GM12873 (cell line): ENCODE measurements at regions not wholly inside any gene's neighbourhood (a gene's known extent, or its start where the extent isn't known, plus 50 kb on each side); places are given as distances from the start of the nearest gene placed in this dataset.
A peak's percentile ranks its signal among the peaks of the same experiment; 100 is the strongest.

Experiments
- TF ChIP-seq, protein P1 (sequence below): IDR thresholded peaks from 2 replicates; pipeline ENCODE4 v1.5.1; 2012; ENCODE audit warnings: low read depth, mild to moderate bottlenecking, moderate library complexity, low read length, control low read depth; ENCODE audit not compliant: insufficient read depth; ENCODE audit errors: missing control alignments

DNA sequence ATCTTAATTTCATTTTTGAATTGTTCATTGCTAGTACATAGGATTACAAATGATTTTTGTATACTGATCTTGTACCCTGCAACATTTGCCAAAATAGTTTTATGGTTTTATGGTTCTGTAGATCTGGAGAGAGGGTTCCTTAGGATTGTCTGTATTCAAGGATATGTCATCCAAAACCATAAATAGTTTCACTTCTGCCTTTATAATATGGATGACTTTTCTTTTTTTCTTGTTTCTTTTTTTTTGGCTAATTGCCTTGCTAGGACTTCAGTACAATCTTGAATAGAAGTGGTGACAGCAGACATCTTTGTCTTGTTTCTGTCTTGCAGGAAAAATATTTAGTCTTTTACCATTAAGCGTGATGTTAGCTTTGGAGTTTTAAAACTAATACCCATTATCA lies 383.9 kb upstream of the HS6ST1 start:
- TF ChIP-seq, protein P1, sequence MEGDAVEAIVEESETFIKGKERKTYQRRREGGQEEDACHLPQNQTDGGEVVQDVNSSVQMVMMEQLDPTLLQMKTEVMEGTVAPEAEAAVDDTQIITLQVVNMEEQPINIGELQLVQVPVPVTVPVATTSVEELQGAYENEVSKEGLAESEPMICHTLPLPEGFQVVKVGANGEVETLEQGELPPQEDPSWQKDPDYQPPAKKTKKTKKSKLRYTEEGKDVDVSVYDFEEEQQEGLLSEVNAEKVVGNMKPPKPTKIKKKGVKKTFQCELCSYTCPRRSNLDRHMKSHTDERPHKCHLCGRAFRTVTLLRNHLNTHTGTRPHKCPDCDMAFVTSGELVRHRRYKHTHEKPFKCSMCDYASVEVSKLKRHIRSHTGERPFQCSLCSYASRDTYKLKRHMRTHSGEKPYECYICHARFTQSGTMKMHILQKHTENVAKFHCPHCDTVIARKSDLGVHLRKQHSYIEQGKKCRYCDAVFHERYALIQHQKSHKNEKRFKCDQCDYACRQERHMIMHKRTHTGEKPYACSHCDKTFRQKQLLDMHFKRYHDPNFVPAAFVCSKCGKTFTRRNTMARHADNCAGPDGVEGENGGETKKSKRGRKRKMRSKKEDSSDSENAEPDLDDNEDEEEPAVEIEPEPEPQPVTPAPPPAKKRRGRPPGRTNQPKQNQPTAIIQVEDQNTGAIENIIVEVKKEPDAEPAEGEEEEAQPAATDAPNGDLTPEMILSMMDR: no peak

DNA sequence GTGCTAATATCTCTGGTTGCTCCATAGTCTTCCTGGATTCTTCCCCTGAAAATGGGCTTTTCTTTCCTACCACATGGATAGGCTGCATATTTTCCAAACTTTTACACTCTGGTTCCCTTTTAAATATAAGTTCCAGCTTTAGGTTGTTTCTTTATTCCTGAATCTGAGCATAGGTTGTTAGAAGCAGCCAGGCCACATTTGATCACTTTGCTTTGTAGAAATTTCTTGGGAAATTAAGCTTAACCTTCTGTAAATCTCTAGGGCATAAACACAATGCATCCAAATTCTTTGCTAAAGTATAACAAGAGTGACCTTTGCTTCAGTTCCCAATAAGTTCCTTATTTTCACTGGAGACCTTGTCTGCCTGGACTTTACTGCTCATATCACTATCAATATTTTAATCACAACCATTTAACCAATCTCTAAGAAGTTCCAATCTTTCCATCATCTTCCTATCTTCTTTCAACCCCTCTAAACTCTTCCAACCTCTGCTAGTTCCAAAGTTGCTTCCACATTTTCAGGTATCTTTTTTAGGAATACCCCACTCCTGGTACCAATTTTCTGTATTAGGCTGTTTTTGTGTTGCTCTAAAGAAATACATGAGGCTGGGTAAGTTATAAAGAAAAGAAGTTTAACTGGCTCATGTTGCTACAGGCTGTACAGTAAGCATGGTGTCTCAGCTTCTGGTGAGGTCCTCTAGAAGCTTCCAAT lies 389.6 kb upstream of the HS6ST1 start:
- TF ChIP-seq, protein P1: no peak

DNA sequence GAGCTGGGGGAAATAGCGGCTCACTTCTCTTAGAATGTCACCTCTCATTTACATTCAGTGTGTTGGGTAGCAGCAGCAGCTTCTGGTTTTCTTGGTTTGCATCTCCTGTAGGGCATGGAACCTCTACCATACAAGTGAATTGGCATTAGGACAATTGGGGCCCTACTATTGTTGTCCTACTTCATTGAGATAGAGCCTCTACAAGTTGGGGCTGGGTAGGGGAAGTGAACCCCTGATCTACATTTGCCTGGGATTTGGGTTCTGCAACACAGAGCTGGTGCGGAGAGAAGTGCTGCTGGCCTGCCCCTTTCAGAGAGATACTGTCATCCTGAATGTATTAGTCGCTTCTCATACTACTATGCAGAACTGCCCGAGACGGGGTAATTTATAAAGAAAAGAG lies 391.6 kb upstream of the HS6ST1 start:
- TF ChIP-seq, protein P1: no peak

DNA sequence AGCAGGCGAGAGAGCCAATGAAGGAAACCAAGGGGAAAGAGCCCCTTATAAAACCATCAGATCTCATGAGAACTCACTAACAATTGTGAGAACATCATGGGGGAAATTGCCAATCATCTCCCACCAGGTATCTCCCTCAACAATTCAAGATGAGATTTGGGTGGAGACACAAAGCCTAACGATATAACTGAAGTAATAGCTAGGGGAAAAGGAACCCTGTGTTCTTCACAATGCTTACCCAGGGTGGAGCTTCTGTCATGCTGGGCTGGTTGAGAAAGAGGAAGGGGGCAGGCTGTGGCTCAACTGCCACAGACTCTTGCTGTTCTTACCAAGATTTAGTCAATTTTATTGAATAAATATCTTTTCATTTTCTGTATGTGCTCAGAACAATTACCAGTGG lies 392.1 kb upstream of the HS6ST1 start:
- TF ChIP-seq, protein P1: no peak

DNA sequence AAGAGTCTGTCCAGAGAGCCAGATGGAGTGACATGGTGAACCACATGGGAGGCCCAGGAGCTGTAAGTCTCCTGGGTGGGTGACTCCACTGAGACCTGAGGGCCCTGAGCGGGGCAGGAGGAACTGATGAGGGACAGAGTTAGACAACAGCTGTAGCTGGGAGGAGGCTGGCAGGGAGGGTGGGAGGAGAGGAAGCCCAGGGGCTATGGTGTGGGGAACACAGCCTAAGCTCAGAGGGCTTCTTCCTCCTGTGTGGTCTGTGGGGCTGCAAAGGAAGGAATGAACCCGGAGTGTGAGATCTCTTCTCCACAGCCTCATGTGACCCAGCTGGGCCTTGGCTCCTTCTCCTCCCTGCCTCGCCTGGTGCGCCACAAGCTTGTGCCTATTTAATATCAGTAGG lies 395.6 kb upstream of the HS6ST1 start:
- TF ChIP-seq, protein P1: no peak

DNA sequence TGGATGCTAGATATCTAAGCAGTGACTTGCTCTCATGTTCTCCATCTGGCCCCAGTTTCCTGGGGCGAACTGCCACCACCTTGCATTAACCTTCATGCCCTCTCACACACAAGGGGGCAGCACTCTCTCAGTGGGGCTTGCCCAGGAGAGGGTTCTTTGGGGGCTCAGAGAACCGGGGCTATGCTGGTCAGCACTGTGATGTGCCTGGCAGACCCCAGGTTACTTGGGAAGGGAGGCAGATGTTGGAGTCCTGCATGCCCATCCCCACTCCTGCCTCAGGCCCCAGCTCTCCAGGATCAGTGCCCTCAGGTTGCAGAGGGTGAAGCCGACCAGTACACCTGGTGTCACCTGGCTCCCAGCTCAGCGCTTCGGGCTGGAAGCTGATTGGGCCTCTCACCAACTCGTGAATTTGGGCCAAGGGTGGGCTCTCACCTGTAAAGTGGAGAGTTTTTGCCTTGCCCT lies 396.2 kb upstream of the HS6ST1 start:
- TF ChIP-seq, protein P1: peak; percentile 41

DNA sequence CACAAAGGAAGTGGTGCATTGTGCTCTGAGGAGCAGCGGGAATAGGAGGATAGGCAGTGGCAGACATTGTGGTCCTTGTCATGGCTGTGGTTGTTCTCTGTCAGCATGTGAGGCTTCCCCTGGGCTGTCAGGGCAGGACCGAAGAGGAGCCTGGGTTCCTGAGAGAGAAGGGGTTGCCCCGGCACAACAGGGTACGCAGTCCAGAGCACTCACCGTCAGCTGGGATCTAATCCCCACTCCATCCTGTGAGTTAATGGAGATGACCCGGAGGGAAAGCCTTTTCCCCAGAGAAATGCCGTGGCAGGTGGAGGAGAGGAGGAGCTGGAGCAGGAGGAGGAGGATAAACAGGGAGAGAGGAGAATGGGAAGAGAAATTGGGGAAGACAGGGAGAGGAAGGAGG lies 396.7 kb upstream of the HS6ST1 start:
- TF ChIP-seq, protein P1: no peak
